ENCODE measurements at regions not wholly inside any gene's neighbourhood (a gene's known extent, or its start where the extent isn't known, plus 50 kb on each side); places are given as distances from the start of the nearest gene placed in this dataset.
A peak's percentile ranks its signal among the peaks of the same experiment; 100 is the strongest.

DNA sequence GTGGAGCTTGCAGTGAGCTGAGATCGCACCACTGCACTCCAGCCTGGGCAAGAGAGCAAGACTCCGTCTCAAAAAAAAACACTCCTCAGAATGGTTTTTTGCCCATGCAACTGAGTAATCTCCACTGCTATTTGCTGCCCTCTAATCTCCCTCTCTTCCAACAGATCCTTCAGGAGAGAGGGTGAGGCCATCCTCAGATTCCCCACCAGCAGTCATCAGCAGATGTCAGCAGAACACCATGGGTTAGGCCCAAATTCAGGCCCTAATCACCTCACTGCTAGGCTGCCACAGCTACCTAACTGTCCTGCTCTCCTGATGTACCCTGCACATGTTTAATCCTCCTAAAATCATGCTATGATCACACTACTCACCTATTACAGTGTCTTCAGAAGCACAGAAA, 63.2 kb upstream of the BEND6 start:
- DNase-seq (ENCODE audit: low spot score) = no peak
- ChIA-PET CTCF (ENCODE audit: unreplicated experiment) (no interaction called here), POLR2A (interaction anchor here (0.7 to 1.6 kb wide), 5 partner anchors 10 to 265 kb away, joined by 3 to 5 read pairs (median 4); no protein-coding TSS in a partner anchor)
- H3K79me2 ChIP-seq (ENCODE audit: insufficient read depth, low read depth, low read length) = no peaks in the 10 kb centered on the region
- no peak overlapping the region for H3K4me3 ChIP-seq (ENCODE audit: low read depth, low read length, poor library complexity, severe bottlenecking)
- no peaks in the 10 kb centered on the region for H4K20me1 ChIP-seq (ENCODE audit: insufficient read depth, low read length)
- no peaks in the 10 kb centered on the region for H3K4me1 ChIP-seq (ENCODE audit: insufficient read depth, low read length, poor library complexity, severe bottlenecking)
- H3K4me2 ChIP-seq (ENCODE audit: low read length) = no peak overlapping the region
- H2AFZ ChIP-seq (ENCODE audit: low read length) = no peak overlapping the region
- no peak overlapping the region for H3K27ac ChIP-seq (ENCODE audit: low read depth, low read length, poor library complexity, severe bottlenecking)
- TF ChIP-seq EZH2phosphoT487 (IDR thresholded peaks at IDR 0.05; ENCODE audit: borderline replicate concordance, low read depth, low read length) = no peak
- TF ChIP-seq, protein P1, sequence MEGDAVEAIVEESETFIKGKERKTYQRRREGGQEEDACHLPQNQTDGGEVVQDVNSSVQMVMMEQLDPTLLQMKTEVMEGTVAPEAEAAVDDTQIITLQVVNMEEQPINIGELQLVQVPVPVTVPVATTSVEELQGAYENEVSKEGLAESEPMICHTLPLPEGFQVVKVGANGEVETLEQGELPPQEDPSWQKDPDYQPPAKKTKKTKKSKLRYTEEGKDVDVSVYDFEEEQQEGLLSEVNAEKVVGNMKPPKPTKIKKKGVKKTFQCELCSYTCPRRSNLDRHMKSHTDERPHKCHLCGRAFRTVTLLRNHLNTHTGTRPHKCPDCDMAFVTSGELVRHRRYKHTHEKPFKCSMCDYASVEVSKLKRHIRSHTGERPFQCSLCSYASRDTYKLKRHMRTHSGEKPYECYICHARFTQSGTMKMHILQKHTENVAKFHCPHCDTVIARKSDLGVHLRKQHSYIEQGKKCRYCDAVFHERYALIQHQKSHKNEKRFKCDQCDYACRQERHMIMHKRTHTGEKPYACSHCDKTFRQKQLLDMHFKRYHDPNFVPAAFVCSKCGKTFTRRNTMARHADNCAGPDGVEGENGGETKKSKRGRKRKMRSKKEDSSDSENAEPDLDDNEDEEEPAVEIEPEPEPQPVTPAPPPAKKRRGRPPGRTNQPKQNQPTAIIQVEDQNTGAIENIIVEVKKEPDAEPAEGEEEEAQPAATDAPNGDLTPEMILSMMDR (conservative IDR thresholded peaks at IDR 0.05; ENCODE audit: low read length) = no peak
- no TSS peak for BruUV-seq (replicated peaks)
- H3K36me3 ChIP-seq (ENCODE audit: insufficient read depth, low read length) = no peaks in the 10 kb centered on the region
- no peaks in the 10 kb centered on the region for H3K9me2 ChIP-seq (ENCODE audit: insufficient read depth, low read length)
- H3K9me3 ChIP-seq (ENCODE audit: low read length) = no peaks in the 10 kb centered on the region
- intact Hi-C loops (cut with micrococcal nuclease; ENCODE audit: unreplicated experiment) = no loop called here

DNA sequence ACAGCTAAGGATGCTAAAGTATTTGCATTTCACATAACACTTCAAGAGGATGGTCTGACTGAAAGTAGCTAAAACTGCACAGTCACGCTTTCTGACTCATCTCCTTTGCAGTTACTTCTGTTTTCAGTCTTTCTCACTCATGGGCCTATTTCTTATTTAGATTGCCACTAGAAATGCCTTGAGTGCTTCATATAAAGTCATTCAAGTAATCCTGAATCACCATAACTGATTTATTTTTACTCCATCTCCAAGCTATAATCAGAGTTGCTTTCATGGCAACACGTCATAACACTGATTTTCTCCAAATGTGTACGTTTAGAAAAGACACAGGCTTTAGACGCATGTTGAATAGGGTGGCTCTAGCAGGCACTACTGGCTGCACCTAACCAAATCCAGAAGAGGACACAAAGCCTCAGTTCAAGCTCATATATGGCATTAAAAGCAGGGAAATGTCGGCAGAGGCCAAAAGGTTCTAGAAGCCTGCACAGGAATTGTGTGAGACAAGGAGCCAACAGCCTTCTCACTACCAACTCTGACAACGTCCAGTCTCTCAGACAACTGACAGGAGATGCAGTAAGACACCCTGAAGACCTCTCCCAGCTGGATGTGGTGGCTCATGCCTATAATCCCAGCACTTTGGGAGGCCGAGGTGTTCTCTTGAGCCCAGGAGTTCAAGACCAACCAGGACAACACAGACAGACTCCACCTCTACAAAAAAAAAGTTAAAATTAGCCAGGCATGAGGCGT, 64.1 kb upstream of the BEND6 start:
- no TSS peak for BruUV-seq (replicated peaks)
- no peaks in the 10 kb centered on the region for H3K36me3 ChIP-seq (ENCODE audit: insufficient read depth, low read length)
- ChIA-PET CTCF (ENCODE audit: unreplicated experiment) (no interaction called here), POLR2A (no interaction called here)
- no peaks in the 10 kb centered on the region for H3K9me3 ChIP-seq (ENCODE audit: low read length)
- no peak overlapping the region for H3K4me2 ChIP-seq (ENCODE audit: low read length)
- TF ChIP-seq, protein P1 (conservative IDR thresholded peaks at IDR 0.05; ENCODE audit: low read length) = no peak
- no peak for TF ChIP-seq EZH2phosphoT487 (IDR thresholded peaks at IDR 0.05; ENCODE audit: borderline replicate concordance, low read depth, low read length)
- peak; percentile 2 for DNase-seq (ENCODE audit: low spot score)
- no peaks in the 10 kb centered on the region for H3K9me2 ChIP-seq (ENCODE audit: insufficient read depth, low read length)
- no peaks in the 10 kb centered on the region for H4K20me1 ChIP-seq (ENCODE audit: insufficient read depth, low read length)
- no peak overlapping the region for H2AFZ ChIP-seq (ENCODE audit: low read length)
- no peak overlapping the region for H3K4me3 ChIP-seq (ENCODE audit: low read depth, low read length, poor library complexity, severe bottlenecking)
- H3K4me1 ChIP-seq (ENCODE audit: insufficient read depth, low read length, poor library complexity, severe bottlenecking) = no peaks in the 10 kb centered on the region
- no peak overlapping the region for H3K27ac ChIP-seq (ENCODE audit: low read depth, low read length, poor library complexity, severe bottlenecking)
- H3K79me2 ChIP-seq (ENCODE audit: insufficient read depth, low read depth, low read length) = no peaks in the 10 kb centered on the region
- intact Hi-C loops (cut with micrococcal nuclease; ENCODE audit: unreplicated experiment) = no loop called here

DNA sequence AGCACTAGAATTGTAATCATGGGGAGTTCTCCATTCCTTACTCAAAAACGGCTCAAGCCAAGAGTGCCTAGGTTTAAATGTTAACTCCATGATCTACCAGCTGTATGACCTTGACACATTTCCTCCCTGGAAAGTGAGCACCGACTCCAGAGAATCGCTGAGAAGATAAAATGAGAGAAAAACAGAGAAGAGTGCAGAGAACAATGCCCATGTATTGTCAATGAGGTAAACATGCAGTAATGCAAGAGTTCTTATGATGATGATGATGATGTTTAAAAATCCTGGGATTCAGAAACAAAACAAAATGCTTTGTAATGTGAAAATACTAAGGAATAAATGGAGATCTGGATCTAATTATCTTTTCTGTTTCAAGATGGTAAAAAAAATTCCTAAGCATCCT, 64.8 kb upstream of the BEND6 start:
- intact Hi-C loops (cut with micrococcal nuclease; ENCODE audit: unreplicated experiment) = no loop called here
- POLR2A ChIA-PET = no interaction called here
- H2AFZ ChIP-seq (ENCODE audit: low read length) = no peak overlapping the region

More for the DNA sequence above, 64.8 kb upstream of the BEND6 start:
- no peaks in the 10 kb centered on the region for H3K36me3 ChIP-seq (ENCODE audit: insufficient read depth, low read length)
- no peaks in the 10 kb centered on the region for H4K20me1 ChIP-seq (ENCODE audit: insufficient read depth, low read length)
- CTCF ChIA-PET (ENCODE audit: unreplicated experiment) = no interaction called here
- no peak overlapping the region for H3K4me3 ChIP-seq (ENCODE audit: low read depth, low read length, poor library complexity, severe bottlenecking)
- H3K27ac ChIP-seq (ENCODE audit: low read depth, low read length, poor library complexity, severe bottlenecking) = no peak overlapping the region
- H3K9me3 ChIP-seq (ENCODE audit: low read length) = no peaks in the 10 kb centered on the region
- no peaks in the 10 kb centered on the region for H3K9me2 ChIP-seq (ENCODE audit: insufficient read depth, low read length)
- no TSS peak for BruUV-seq (replicated peaks)
- TF ChIP-seq EZH2phosphoT487 (IDR thresholded peaks at IDR 0.05; ENCODE audit: borderline replicate concordance, low read depth, low read length) = no peak
- TF ChIP-seq, protein P1 (conservative IDR thresholded peaks at IDR 0.05; ENCODE audit: low read length) = no peak
- no peaks in the 10 kb centered on the region for H3K79me2 ChIP-seq (ENCODE audit: insufficient read depth, low read depth, low read length)
- no peak for DNase-seq (ENCODE audit: low spot score)
- H3K4me1 ChIP-seq (ENCODE audit: insufficient read depth, low read length, poor library complexity, severe bottlenecking) = no peaks in the 10 kb centered on the region
- H3K4me2 ChIP-seq (ENCODE audit: low read length) = no peak overlapping the region

Measured in OCI-LY7 (cell line).